ENCODE measurements at regions not wholly inside any gene's neighbourhood (a gene's known extent, or its start where the extent isn't known, plus 50 kb on each side); places are given as distances from the start of the nearest gene placed in this dataset.

- no peak overlapping the region for H3K4me2 ChIP-seq (ENCODE audit: low read depth, low read length, poor library complexity, severe bottlenecking)
- H3K9me3 ChIP-seq (ENCODE audit: insufficient read depth, low read depth, low read length): no peaks in the 10 kb centered on the region
- H3K9me2 ChIP-seq (replicated peaks; ENCODE audit: low read depth, low read length): no peaks in the 10 kb centered on the region; the same call in 1 of the 2 replicates
- no peaks in the 10 kb centered on the region for H3K36me3 ChIP-seq (ENCODE audit: insufficient read depth, low read length)
- no peaks in the 10 kb centered on the region for H3K27me3 ChIP-seq (ENCODE audit: insufficient read depth, low read length, poor library complexity, severe bottlenecking)
- no peaks in the 10 kb centered on the region for H4K20me1 ChIP-seq (ENCODE audit: insufficient read depth, low read length, poor library complexity, severe bottlenecking)
- H3K4me1 ChIP-seq (ENCODE audit: insufficient read depth, low read length, poor library complexity, severe bottlenecking): no peaks in the 10 kb centered on the region
- no peaks in the 10 kb centered on the region for H3F3A ChIP-seq (ENCODE audit: low read depth)
- H3K9ac ChIP-seq (ENCODE audit: low read depth, low read length, poor library complexity, severe bottlenecking): no peak overlapping the region
- H3K4me3 ChIP-seq (ENCODE audit: low read length, poor library complexity, severe bottlenecking): no peak overlapping the region
- no peak for TF ChIP-seq EZH2phosphoT487 (IDR thresholded peaks at IDR 0.05; ENCODE audit: borderline replicate concordance)
- no peak for TF ChIP-seq CTCF (conservative IDR thresholded peaks at IDR 0.05; ENCODE audit: low read length)
- no peaks in the 10 kb centered on the region for H3K79me2 ChIP-seq (ENCODE audit: insufficient read depth, low read length)
- H2AFZ ChIP-seq (ENCODE audit: low read length): no peak overlapping the region
Observed at GRCh38 chr18:30527917-30528316, 514.6 kb downstream of the DSC3 start.

- H3K9ac ChIP-seq (ENCODE audit: low read depth, low read length, poor library complexity, severe bottlenecking): no peak overlapping the region
Observed at GRCh38 chr18:30527226-30527625, 515.3 kb downstream of the DSC3 start.

GRCh38 chr18:30522288-30522929, 520.1 kb downstream of the DSC3 start:
- Histone ChIP-seq H3K4me2 (ENCODE audit: low read depth, low read length, poor library complexity, severe bottlenecking) (no peak overlapping the region), H3K4me1 (ENCODE audit: insufficient read depth, low read length, poor library complexity, severe bottlenecking) (no peaks in the 10 kb centered on the region), H3F3A (ENCODE audit: low read depth) (no peaks in the 10 kb centered on the region)

More at GRCh38 chr18:30527226-30527625, 515.3 kb downstream of the DSC3 start:
- Histone ChIP-seq H4K20me1 (ENCODE audit: insufficient read depth, low read length, poor library complexity, severe bottlenecking) (no peaks in the 10 kb centered on the region), H3K9me2 (replicated peaks; ENCODE audit: low read depth, low read length) (no peaks in the 10 kb centered on the region; the same call in 1 of the 2 replicates), H3K9me3 (ENCODE audit: insufficient read depth, low read depth, low read length) (no peaks in the 10 kb centered on the region), H3K4me3 (ENCODE audit: low read length, poor library complexity, severe bottlenecking) (no peak overlapping the region), H3F3A (ENCODE audit: low read depth) (no peaks in the 10 kb centered on the region), H2AFZ (ENCODE audit: low read length) (no peak overlapping the region), H3K27me3 (ENCODE audit: insufficient read depth, low read length, poor library complexity, severe bottlenecking) (no peaks in the 10 kb centered on the region), H3K4me1 (ENCODE audit: insufficient read depth, low read length, poor library complexity, severe bottlenecking) (no peaks in the 10 kb centered on the region), H3K79me2 (ENCODE audit: insufficient read depth, low read length) (no peaks in the 10 kb centered on the region), H3K36me3 (ENCODE audit: insufficient read depth, low read length) (no peaks in the 10 kb centered on the region), H3K4me2 (ENCODE audit: low read depth, low read length, poor library complexity, severe bottlenecking) (no peak overlapping the region)
- TF ChIP-seq CTCF (conservative IDR thresholded peaks at IDR 0.05; ENCODE audit: low read length) (no peak), EZH2phosphoT487 (IDR thresholded peaks at IDR 0.05; ENCODE audit: borderline replicate concordance) (no peak)

More at GRCh38 chr18:30522288-30522929, 520.1 kb downstream of the DSC3 start:
- H3K9ac ChIP-seq (ENCODE audit: low read depth, low read length, poor library complexity, severe bottlenecking): no peak overlapping the region
- TF ChIP-seq EZH2phosphoT487 (IDR thresholded peaks at IDR 0.05; ENCODE audit: borderline replicate concordance) (no peak), CTCF (conservative IDR thresholded peaks at IDR 0.05; ENCODE audit: low read length) (no peak)
- no peak overlapping the region for H2AFZ ChIP-seq (ENCODE audit: low read length)
- H4K20me1 ChIP-seq (ENCODE audit: insufficient read depth, low read length, poor library complexity, severe bottlenecking): no peaks in the 10 kb centered on the region
- no peak overlapping the region for H3K4me3 ChIP-seq (ENCODE audit: low read length, poor library complexity, severe bottlenecking)
- no peaks in the 10 kb centered on the region for H3K79me2 ChIP-seq (ENCODE audit: insufficient read depth, low read length)
- no peaks in the 10 kb centered on the region for H3K9me3 ChIP-seq (ENCODE audit: insufficient read depth, low read depth, low read length)
- no peaks in the 10 kb centered on the region for H3K27me3 ChIP-seq (ENCODE audit: insufficient read depth, low read length, poor library complexity, severe bottlenecking)
- no peaks in the 10 kb centered on the region for H3K36me3 ChIP-seq (ENCODE audit: insufficient read depth, low read length)
- H3K9me2 ChIP-seq (replicated peaks; ENCODE audit: low read depth, low read length): no peaks in the 10 kb centered on the region
